22Rv1 (cell line): ENCODE measurements at regions not wholly inside any gene's neighbourhood (a gene's known extent, or its start where the extent isn't known, plus 50 kb on each side); places are given as distances from the start of the nearest gene placed in this dataset.

Experiments
- H3K27ac ChIP-seq: fragments of 450-650 bp; 2 replicates; pipeline ENCODE4 v1.5.1; 2017
- CTCF ChIP-seq: fragments of 450-650 bp; IDR thresholded peaks from 2 replicates; pipeline ENCODE4 v1.5.1; 2017; ENCODE audit warnings: mild to moderate bottlenecking
- ZFX ChIP-seq: fragments of 450-650 bp; IDR thresholded peaks from 2 replicates; pipeline ENCODE4 v1.6.1; 2017; ENCODE audit warnings: antibody characterized with exemption, borderline replicate concordance

GRCh38 chr19:28511655-28512054, 701.3 kb downstream of the UQCRFS1 start:
- H3K27ac ChIP-seq = no peak overlapping the region
- TF ChIP-seq ZFX (no peak), CTCF (no peak)

- no peak overlapping the region for H3K27ac ChIP-seq
- TF ChIP-seq ZFX = no peak
- no peak for TF ChIP-seq CTCF
Observed at GRCh38 chr19:28509079-28509895, 703.7 kb downstream of the UQCRFS1 start.

GRCh38 chr19:28508666-28509065, 704.3 kb downstream of the UQCRFS1 start:
- TF ChIP-seq CTCF = no peak
- no peak for TF ChIP-seq ZFX
- no peak overlapping the region for H3K27ac ChIP-seq

- TF ChIP-seq CTCF = no peak
- TF ChIP-seq ZFX = no peak
- H3K27ac ChIP-seq = no peak overlapping the region
Observed at GRCh38 chr19:28505933-28506332, 707.0 kb downstream of the UQCRFS1 start.

GRCh38 chr19:28505134-28505533, 707.8 kb downstream of the UQCRFS1 start:
- no peak for TF ChIP-seq ZFX
- TF ChIP-seq CTCF = no peak
- H3K27ac ChIP-seq = no peak overlapping the region

- no peak overlapping the region for H3K27ac ChIP-seq
- no peak for TF ChIP-seq ZFX
- TF ChIP-seq CTCF = no peak
Observed at GRCh38 chr19:28504727-28505126, 708.2 kb downstream of the UQCRFS1 start.

GRCh38 chr19:28504139-28504538, 708.8 kb downstream of the UQCRFS1 start:
- TF ChIP-seq ZFX = no peak
- no peak for TF ChIP-seq CTCF
- H3K27ac ChIP-seq = no peak overlapping the region
